Heart right ventricle (tissue), 16 donors: ENCODE measurements at regions not wholly inside any gene's neighbourhood (a gene's known extent, or its start where the extent isn't known, plus 50 kb on each side); places are given as distances from the start of the nearest gene placed in this dataset.
A peak's percentile ranks its signal among the peaks of the same experiment; 100 is the strongest.

Experiments used
- ATAC-seq, 8 donors: fragments of 200-7000 bp; cut with Tn5 transposase; one replicate each; pipeline ENCODE4 v1.9.1; 2020; ENCODE audit warnings: mild to moderate bottlenecking in 8 of 8, moderate library complexity in 8 of 8, moderate number of reproducible peaks in 1 of 8
- DNase-seq, 2 donors: peaks; one replicate each; pipeline ENCODE4 v3.0.0-alpha.2; 2020
- H3K27ac ChIP-seq, 10 donors: fragments of 200-600 bp; sonication (generic) in 2 of 10; one replicate each; pipeline versions ENCODE4 v1.5.0 to v1.8.0; 2020 to 2022; ENCODE audit warnings: mild to moderate bottlenecking in 3 of 10
- H3K27me3 ChIP-seq, 7 donors: fragments of 200-600 bp; one replicate each; pipeline ENCODE4 v1.8.0; 2021 to 2022; ENCODE audit warnings: mild to moderate bottlenecking in 2 of 7
- H3K36me3 ChIP-seq, 9 donors: fragments of 200-600 bp; sonication (generic) in 1 of 9; one replicate each; pipeline versions ENCODE4 v1.5.0 to v1.8.0; 2020 to 2022; ENCODE audit warnings: mild to moderate bottlenecking in 2 of 9
- H3K4me1 ChIP-seq, 9 donors: fragments of 200-600 bp; sonication (generic) in 1 of 9; one replicate each; pipeline versions ENCODE4 v1.5.0 to v1.8.0; 2020 to 2022; ENCODE audit warnings: mild to moderate bottlenecking in 4 of 9
- H3K4me3 ChIP-seq, 10 donors: fragments of 200-600 bp; sonication (generic) in 2 of 10; one replicate each; pipeline versions ENCODE4 v1.5.0 to v1.8.0; 2020 to 2022; ENCODE audit warnings: mild to moderate bottlenecking in 7 of 10, moderate library complexity in 2 of 10
- H3K9me3 ChIP-seq, 11 donors: fragments of 200-600 bp in 10 of 11; sonication (generic) in 2 of 11; one replicate each; pipeline versions ENCODE4 v1.5.0 to v1.8.0; 2013 to 2022; ENCODE audit warnings: mild to moderate bottlenecking in 2 of 11, control low read depth in 1 of 11, moderate library complexity in 1 of 11
- WGBS, 2 donors: extraction: QIAGEN DNeasy Blood & Tissue Kit; methylation state at CpG; one replicate each; pipeline ENCODE4 v1.1.7; 2013; ENCODE audit warnings: inconsistent platforms in 1 of 2; 5-methylcytosine and 5-hydroxymethylcytosine counted together
- intact Hi-C, 10 donors: fragments of 100-400 bp; cut with DNase I; formaldehyde crosslinking; loops; one replicate each; pipeline versions ENCODE4 v1.11.1 to v1.14.2; 2022
- TF ChIP-seq, protein P1 (sequence below), 9 donors: fragments of 200-600 bp; sonication (generic) in 2 of 9; IDR thresholded peaks; one replicate each; pipeline versions ENCODE4 v1.5.0 to v1.8.0; 2021 to 2022; ENCODE audit warnings: antibody characterized with exemption in 9 of 9, mild to moderate bottlenecking in 5 of 9, moderate library complexity in 1 of 9
- donor health status: Arrhythmogenic right ventricular cardiomyopathy.
- donor health status: ischemic (EF 13 %, LVEDD 7.1; RV severe dilation, severe dysfunction).
- donor health status: healthy with polysubstance abuse.
- donor health status: DM: no; HTN: yes; CAD: no.
- donor health status: DM: no; HTN: no; CAD: no.
- donor health status: ischemic (EF 25% LVEDD 6.9; RV normal size, moderate dysfunction).
- donor health status: ischemic (EF 25% LVEDD 5.7; RV mildly dilated, moderate dysfunction).
- donor health status: healthy.
- donor health status: DM: yes; HTN: yes; CAD: no.
- donor health status: Ischemic cardiomyopathy.
- donor health status: ischemic (EF 35%, LVEDD 5.7; RV mildly dilated, moderate dysfunction).
- donor health status: nonischemic (EF 11% LVEDD 7.7; RV severe dilation, severe dysfunction).
- donor health status: DM: yes; HTN: yes; CAD: no.
- donor health status: PGD.
- donor health status: ischemic (EF 29% LVEDD 5.4; RV normal size, mild dysfunction).
- donor health status: nonischemic (EF 23%, LVEDD 6.1; RV moderate dilation, normal function).

DNA sequence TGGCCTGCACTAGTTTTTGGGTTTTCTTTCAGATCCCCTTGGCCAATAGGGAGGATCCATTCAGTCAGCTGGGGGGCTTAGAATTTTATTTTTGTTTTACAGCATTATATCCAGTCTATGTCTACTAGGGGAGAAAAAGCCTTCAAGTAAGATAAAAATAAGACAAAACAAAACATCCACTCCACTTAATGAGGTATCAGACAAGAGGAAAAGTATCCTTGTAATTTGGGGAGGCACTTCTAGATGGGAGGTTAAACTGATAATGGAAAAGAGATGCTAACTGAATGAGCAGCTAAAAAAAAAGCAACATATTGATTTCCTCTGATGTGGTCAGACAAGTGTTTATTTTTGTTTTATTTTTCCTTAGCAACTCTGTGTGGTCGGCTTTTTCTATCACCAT, 278.0 kb upstream of the ANO3 start:
- no peak overlapping the region for H3K27ac ChIP-seq
- H3K4me3 ChIP-seq, result no peak overlapping the region
- H3K27me3 ChIP-seq, result no peaks in the 10 kb centered on the region
- H3K9me3 ChIP-seq, result no peaks in the 10 kb centered on the region
- no peak for ATAC-seq
- TF ChIP-seq, protein P1, sequence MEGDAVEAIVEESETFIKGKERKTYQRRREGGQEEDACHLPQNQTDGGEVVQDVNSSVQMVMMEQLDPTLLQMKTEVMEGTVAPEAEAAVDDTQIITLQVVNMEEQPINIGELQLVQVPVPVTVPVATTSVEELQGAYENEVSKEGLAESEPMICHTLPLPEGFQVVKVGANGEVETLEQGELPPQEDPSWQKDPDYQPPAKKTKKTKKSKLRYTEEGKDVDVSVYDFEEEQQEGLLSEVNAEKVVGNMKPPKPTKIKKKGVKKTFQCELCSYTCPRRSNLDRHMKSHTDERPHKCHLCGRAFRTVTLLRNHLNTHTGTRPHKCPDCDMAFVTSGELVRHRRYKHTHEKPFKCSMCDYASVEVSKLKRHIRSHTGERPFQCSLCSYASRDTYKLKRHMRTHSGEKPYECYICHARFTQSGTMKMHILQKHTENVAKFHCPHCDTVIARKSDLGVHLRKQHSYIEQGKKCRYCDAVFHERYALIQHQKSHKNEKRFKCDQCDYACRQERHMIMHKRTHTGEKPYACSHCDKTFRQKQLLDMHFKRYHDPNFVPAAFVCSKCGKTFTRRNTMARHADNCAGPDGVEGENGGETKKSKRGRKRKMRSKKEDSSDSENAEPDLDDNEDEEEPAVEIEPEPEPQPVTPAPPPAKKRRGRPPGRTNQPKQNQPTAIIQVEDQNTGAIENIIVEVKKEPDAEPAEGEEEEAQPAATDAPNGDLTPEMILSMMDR (IDR thresholded peaks at IDR 0.05), result no peak
- intact Hi-C loops, result no loop called here
- WGBS, 2 donors, result 61 to 64% methylated on average over 1 of the region's 1 CpG
- H3K36me3 ChIP-seq, result no peaks in the 10 kb centered on the region
- no peak for DNase-seq
- peaks cover 0 to 5% (median 0%) of the 10 kb centered on the region in 9 donors for H3K4me1 ChIP-seq

DNA sequence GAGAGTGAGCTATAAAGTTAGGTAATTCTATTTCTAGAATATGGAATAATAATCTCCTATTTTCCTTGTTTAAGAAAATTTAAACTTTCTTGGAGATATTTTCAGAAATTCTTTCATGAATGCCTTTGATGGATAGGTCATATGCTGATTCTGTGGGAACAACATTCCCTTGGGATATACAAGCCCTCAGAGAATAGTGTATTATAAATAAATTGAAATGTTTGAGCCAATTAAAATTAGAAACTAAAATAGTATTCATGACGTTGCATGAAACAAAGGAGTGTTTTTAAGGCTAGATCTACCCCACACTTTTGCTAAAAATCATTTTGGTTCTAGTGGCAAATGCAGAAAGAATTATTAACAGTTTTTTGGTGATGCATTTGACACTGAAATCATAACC, 269.3 kb upstream of the ANO3 start:
- ATAC-seq, result peak in 3 of 8 donors; percentile 52 to 77 (median 58)
- intact Hi-C loops, result no loop called here

DNA sequence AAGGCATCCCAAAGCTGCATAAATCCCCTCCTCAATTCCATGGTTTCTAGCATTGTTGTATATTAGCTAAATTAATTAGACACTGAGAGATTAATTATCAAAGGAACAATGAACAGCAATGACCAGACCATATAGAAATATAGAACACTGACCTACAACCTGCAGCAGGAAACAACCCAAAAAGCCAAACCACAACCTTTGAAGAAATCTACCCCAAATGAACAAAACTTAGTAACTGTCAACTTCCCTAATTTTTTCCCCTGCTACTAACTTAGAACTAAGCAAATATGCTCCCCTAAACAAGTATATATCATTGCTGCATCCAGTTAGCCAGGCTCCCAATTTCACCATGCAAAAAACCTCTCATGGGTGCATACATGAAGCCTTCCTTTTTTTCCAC, 268.0 kb upstream of the ANO3 start:
- H3K9me3 ChIP-seq, result no peaks in the 10 kb centered on the region
- no peaks in the 10 kb centered on the region for H3K27me3 ChIP-seq
- ATAC-seq, result no peak
- H3K4me3 ChIP-seq, result no peak overlapping the region
- TF ChIP-seq, protein P1 (IDR thresholded peaks at IDR 0.05), result no peak
- intact Hi-C loops, result no loop called here
- DNase-seq, result no peak
- H3K4me1 ChIP-seq, result peaks cover 0 to 5% (median 0%) of the 10 kb centered on the region in 9 donors
- no peaks in the 10 kb centered on the region for H3K36me3 ChIP-seq
- H3K27ac ChIP-seq, result peak overlapping the region in 2 of 10 donors; percentile 6 to 26

More for the DNA sequence above, 269.3 kb upstream of the ANO3 start:
- no peaks in the 10 kb centered on the region for H3K36me3 ChIP-seq
- peak overlapping the region in 3 of 10 donors; percentile 15 to 27 (median 21) for H3K27ac ChIP-seq
- peaks cover 0 to 5% (median 0%) of the 10 kb centered on the region in 9 donors for H3K4me1 ChIP-seq
- no peak overlapping the region for H3K4me3 ChIP-seq
- TF ChIP-seq, protein P1 (IDR thresholded peaks at IDR 0.05), result no peak
- 20 to 36% methylated on average over 1 of the region's 1 CpG for whole genome bisulfite sequencing, 2 donors
- H3K9me3 ChIP-seq, result no peaks in the 10 kb centered on the region
- no peaks in the 10 kb centered on the region for H3K27me3 ChIP-seq
- DNase-seq, result no peak

DNA sequence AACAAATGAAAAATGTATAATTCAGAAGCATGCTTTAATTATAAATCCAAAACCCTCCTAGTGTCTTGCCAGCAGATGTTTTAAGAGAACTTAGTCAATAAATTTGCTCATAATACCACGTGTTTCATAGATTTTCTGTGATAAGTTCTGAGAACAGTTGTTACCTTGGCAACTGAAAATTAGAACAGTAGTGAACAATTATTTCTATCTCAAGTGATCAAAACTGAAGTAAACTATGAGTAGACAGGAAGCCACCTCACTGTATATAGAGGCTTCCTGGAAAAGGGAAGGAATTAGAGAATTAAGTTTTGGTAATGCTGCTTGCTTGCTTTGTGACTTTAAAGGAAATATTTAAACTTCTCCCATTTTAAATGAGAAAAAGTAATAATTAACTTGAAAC, 266.0 kb upstream of the ANO3 start:
- TF ChIP-seq, protein P1 (IDR thresholded peaks at IDR 0.05), result no peak
- DNase-seq (no peak), ATAC-seq (no peak)
- Histone ChIP-seq H3K4me1 (peaks cover 0 to 5% (median 0%) of the 10 kb centered on the region in 9 donors), H3K36me3 (no peaks in the 10 kb centered on the region), H3K4me3 (no peak overlapping the region), H3K27me3 (no peaks in the 10 kb centered on the region), H3K27ac (no peak overlapping the region), H3K9me3 (no peaks in the 10 kb centered on the region)
- intact Hi-C loops, result no loop called here
- 49 to 56% methylated on average over 1 of the region's 1 CpG for WGBS, 2 donors
